HEK293T (cell line): ENCODE measurements at regions not wholly inside any gene's neighbourhood (a gene's known extent, or its start where the extent isn't known, plus 50 kb on each side); places are given as distances from the start of the nearest gene placed in this dataset.

Experiments
- CTCF ChIA-PET: fragments of 350-600 bp; formaldehyde crosslinking; extraction: SDS; loops from one replicate; lab custom pipeline; 2021; ENCODE audit warnings: antibody characterized with exemption, inconsistent platforms; lab: Yijun Ruan, JAX
- POLR2A ChIA-PET: fragments of 350-600 bp; formaldehyde crosslinking; extraction: SDS; loops from one replicate; lab custom pipeline; 2020; ENCODE audit warnings: antibody characterized with exemption, inconsistent platforms; lab: Yijun Ruan, JAX
- DNase-seq: peaks from one replicate; pipeline ENCODE4 v3.0.0; 2012; ENCODE audit warnings: mixed read lengths; ENCODE audit errors: extremely low spot score
- ARNT ChIP-seq: fragments of 450-650 bp; IDR thresholded peaks from 2 replicates; pipeline ENCODE4 v1.6.1; 2017; ENCODE audit warnings: mild to moderate bottlenecking
- BHLHE40 ChIP-seq: fragments of 450-650 bp; IDR thresholded peaks from 2 replicates; pipeline ENCODE4 v1.6.1; 2016; ENCODE audit warnings: mild to moderate bottlenecking, moderate library complexity, borderline replicate concordance
- CTBP1 ChIP-seq: fragments of 450-650 bp; IDR thresholded peaks from 2 replicates; pipeline ENCODE4 v1.6.1; 2016; ENCODE audit warnings: borderline replicate concordance
- ELF4 ChIP-seq: fragments of 450-650 bp; IDR thresholded peaks from 2 replicates; pipeline ENCODE4 v1.6.1; 2017; ENCODE audit warnings: antibody characterized with exemption
- FOXA1 ChIP-seq: fragments of 450-650 bp; IDR thresholded peaks from 2 replicates; pipeline ENCODE4 v1.6.1; 2016; ENCODE audit warnings: mild to moderate bottlenecking
- FOXK2 ChIP-seq: fragments of 450-650 bp; IDR thresholded peaks from 2 replicates; pipeline ENCODE4 v1.6.1; 2016; ENCODE audit warnings: mild to moderate bottlenecking
- FOXM1 ChIP-seq: fragments of 450-650 bp; IDR thresholded peaks from 2 replicates; pipeline ENCODE4 v1.6.1; 2017; ENCODE audit warnings: mild to moderate bottlenecking, borderline replicate concordance
- HDGF ChIP-seq: fragments of 450-650 bp; IDR thresholded peaks from 2 replicates; pipeline ENCODE4 v1.6.1; 2017; ENCODE audit warnings: antibody characterized with exemption, borderline replicate concordance
- L3MBTL2 ChIP-seq: fragments of 450-650 bp; conservative IDR thresholded peaks from 2 replicates; pipeline ENCODE4 v1.6.1; 2016; ENCODE audit warnings: mild to moderate bottlenecking
- LEF1 ChIP-seq: fragments of 450-650 bp; IDR thresholded peaks from 2 replicates; pipeline ENCODE4 v1.6.1; 2017; ENCODE audit warnings: mild to moderate bottlenecking, borderline replicate concordance
- NFRKB ChIP-seq: fragments of 450-650 bp; IDR thresholded peaks from 2 replicates; pipeline ENCODE4 v1.6.1; 2016; ENCODE audit warnings: mild to moderate bottlenecking, moderate library complexity
- PKNOX1 ChIP-seq: fragments of 450-650 bp; IDR thresholded peaks from 2 replicates; pipeline ENCODE4 v1.6.1; 2016
- SP1 ChIP-seq: fragments of 450-650 bp; IDR thresholded peaks from 2 replicates; pipeline ENCODE4 v1.6.1; 2017
- SUZ12 ChIP-seq: fragments of 450-650 bp; IDR thresholded peaks from 2 replicates; pipeline ENCODE4 v1.6.1; 2016; ENCODE audit warnings: mild to moderate bottlenecking
- TARDBP ChIP-seq: fragments of 450-650 bp; IDR thresholded peaks from 2 replicates; pipeline ENCODE4 v1.6.1; 2016
- ZNF384 ChIP-seq: fragments of 450-650 bp; IDR thresholded peaks from 2 replicates; pipeline ENCODE4 v1.6.1; 2016

- ChIA-PET POLR2A (no interaction called here), CTCF (interaction anchor here (0.6 to 0.7 kb wide), 2 partner anchors 306 to 309 kb away, joined by 3 to 5 read pairs; no protein-coding TSS in a partner anchor)
- TF ChIP-seq FOXA1 (no peak), FOXM1 (no peak), TARDBP (no peak), LEF1 (no peak), ELF4 (no peak), HDGF (no peak), FOXK2 (no peak), SUZ12 (no peak), BHLHE40 (no peak), ZNF384 (no peak), L3MBTL2 (no peak), CTBP1 (no peak), ARNT (no peak), PKNOX1 (no peak), NFRKB (no peak), SP1 (no peak)
- no peak for DNase-seq
These were observed 107.7 kb downstream of the SMIM20 start for GRCh38 chr4:26021417-26022345.

- CTCF ChIA-PET = no interaction called here
- no peak for TF ChIP-seq FOXA1
- no peak for TF ChIP-seq FOXK2
- POLR2A ChIA-PET = no interaction called here
- no peak for DNase-seq
These were observed 108.6 kb downstream of the SMIM20 start for GRCh38 chr4:26022346-26023202.

- POLR2A ChIA-PET = no interaction called here
- DNase-seq = no peak
These were observed 109.4 kb downstream of the SMIM20 start for GRCh38 chr4:26023203-26023972.

GRCh38 chr4:26024079-26024478, 110.1 kb downstream of the SMIM20 start:
- POLR2A ChIA-PET = no interaction called here
- DNase-seq = no peak
- CTCF ChIA-PET = no interaction called here
- TF ChIP-seq FOXM1 (no peak), TARDBP (no peak), NFRKB (no peak), FOXK2 (no peak), BHLHE40 (no peak), L3MBTL2 (no peak), FOXA1 (no peak), ZNF384 (no peak), SUZ12 (no peak), SP1 (no peak), PKNOX1 (no peak)

More at GRCh38 chr4:26023203-26023972, 109.4 kb downstream of the SMIM20 start:
- CTCF ChIA-PET = no interaction called here
- TF ChIP-seq SP1 (no peak), NFRKB (no peak), BHLHE40 (no peak), PKNOX1 (no peak), FOXA1 (no peak), HDGF (no peak), SUZ12 (no peak), L3MBTL2 (no peak), ZNF384 (no peak), ARNT (no peak), FOXK2 (no peak)

GRCh38 chr4:26028133-26028792, 114.2 kb downstream of the SMIM20 start:
- TF ChIP-seq FOXK2 = no peak
- TF ChIP-seq L3MBTL2 = no peak
- TF ChIP-seq SUZ12 = no peak
- no peak for TF ChIP-seq HDGF
- no peak for DNase-seq
- CTCF ChIA-PET = no interaction called here
- POLR2A ChIA-PET = no interaction called here
